ENCODE measurements at regions not wholly inside any gene's neighbourhood (a gene's known extent, or its start where the extent isn't known, plus 50 kb on each side); places are given as distances from the start of the nearest gene placed in this dataset.
"Not testable (repeated sequence)": the region's sequence is repeated elsewhere in the genome, so short reads cannot be mapped to it uniquely, and the experiment has no call there.

GRCh38 chr1:201731592-201731991 lies 97.4 kb upstream of the IPO9 start:
- no peak for DNase-seq

GRCh38 chr1:201732351-201732750 lies 96.6 kb upstream of the IPO9 start:
- no peak for DNase-seq

GRCh38 chr1:201734221-201734620 lies 94.7 kb upstream of the IPO9 start:
- DNase-seq: not testable (repeated sequence)

GRCh38 chr1:201734786-201735185 lies 94.2 kb upstream of the IPO9 start:
- DNase-seq: no peak

- no peak for DNase-seq
Observed at GRCh38 chr1:201736707-201737320, 92.1 kb upstream of the IPO9 start.

- no peak for DNase-seq
Observed at GRCh38 chr1:201737352-201738060, 91.5 kb upstream of the IPO9 start.

GRCh38 chr1:201739080-201739479 lies 89.9 kb upstream of the IPO9 start:
- DNase-seq: no peak

- peak; percentile 30 for DNase-seq
Observed at GRCh38 chr1:201739492-201740085, 89.4 kb upstream of the IPO9 start.

- DNase-seq: no peak
Observed at GRCh38 chr1:201740086-201740541, 88.8 kb upstream of the IPO9 start.

- DNase-seq: no peak
Observed at GRCh38 chr1:201740670-201741111, 88.3 kb upstream of the IPO9 start.

- no peak for DNase-seq
Observed at GRCh38 chr1:201741763-201742342, 87.1 kb upstream of the IPO9 start.

GRCh38 chr1:201742476-201742875 lies 86.5 kb upstream of the IPO9 start:
- no peak for DNase-seq

- DNase-seq: no peak
Observed at GRCh38 chr1:201742955-201743805, 85.8 kb upstream of the IPO9 start.

GRCh38 chr1:201745023-201745422 lies 83.9 kb upstream of the IPO9 start:
- no peak for DNase-seq

GRCh38 chr1:201746156-201746555 lies 82.8 kb upstream of the IPO9 start:
- no peak for DNase-seq

- no peak for DNase-seq
Observed at GRCh38 chr1:201747261-201747660, 81.7 kb upstream of the IPO9 start.

- no peak for DNase-seq
Observed at GRCh38 chr1:201748335-201748734, 80.6 kb upstream of the IPO9 start.

GRCh38 chr1:201749059-201749690 lies 79.8 kb upstream of the IPO9 start:
- no peak for DNase-seq

GRCh38 chr1:201750120-201750519 lies 78.8 kb upstream of the IPO9 start:
- DNase-seq: no peak

GRCh38 chr1:201750934-201751333 lies 78.0 kb upstream of the IPO9 start:
- no peak for DNase-seq

GRCh38 chr1:201751872-201752271 lies 77.1 kb upstream of the IPO9 start:
- DNase-seq: no peak

GRCh38 chr1:201752333-201752732 lies 76.6 kb upstream of the IPO9 start:
- no peak for DNase-seq
